SK-N-SH (cell line): ENCODE measurements at regions not wholly inside any gene's neighbourhood (a gene's known extent, or its start where the extent isn't known, plus 50 kb on each side); places are given as distances from the start of the nearest gene placed in this dataset.

Experiments
- CTCF ChIA-PET: fragments of 300-600, 350-600 bp; formaldehyde crosslinking; extraction: SDS; loops from one replicate; lab custom pipeline; 2021; lab: Yijun Ruan, JAX
- POLR2A ChIA-PET: fragments of 350-600 bp; sonication (Branson Sonifier 250); formaldehyde crosslinking; extraction: SDS; loops from one replicate; lab custom pipeline; 2020; ENCODE audit warnings: antibody characterized with exemption, inconsistent platforms; lab: Yijun Ruan, JAX
- DNase-seq: peaks from one replicate; pipeline ENCODE4 v3.0.0; 2012
- H2AFZ ChIP-seq: fragments of 200-600 bp; sonication (generic); 2 replicates; pipeline ENCODE4 v1.8.1; 2016; ENCODE audit warnings: antibody characterized with exemption, mild to moderate bottlenecking, low read depth
- H3F3A ChIP-seq: fragments of 200-600 bp; sonication (generic); replicated peaks from 2 replicates; pipeline ENCODE3; 2016; ENCODE audit warnings: antibody characterized with exemption, mild to moderate bottlenecking; ENCODE audit not compliant: insufficient read depth
- H3K27ac ChIP-seq, 2 experiments: fragments of 200-500 bp in 1 of 2; fragments of 200-600 bp in 1 of 2; sonication (Bioruptor generic) in 1 of 2; sonication (generic), shearing (Covaris generic) in 1 of 2; 2 replicates each; pipeline versions ENCODE4 v1.5.1 to v1.6.1; 2014 to 2016; ENCODE audit warnings: low read depth in 2 of 2, inconsistent platforms in 1 of 2, low read length in 1 of 2, mild to moderate bottlenecking in 1 of 2, mixed read lengths in 1 of 2
- H3K27me3 ChIP-seq: fragments of 200-600 bp; sonication (generic), shearing (Covaris generic); 2 replicates; pipeline ENCODE4 v1.6.1; 2016; ENCODE audit warnings: mixed run types; ENCODE audit not compliant: insufficient read depth
- H3K36me3 ChIP-seq, 2 experiments: fragments of 200-500 bp in 1 of 2; fragments of 200-600 bp in 1 of 2; sonication (Bioruptor generic) in 1 of 2; sonication (generic) in 1 of 2; replicated peaks in 1 of 2; 2 replicates each; pipeline versions ENCODE3 to v1.5.1; 2014 to 2016; ENCODE audit warnings: low read length in 1 of 2, mild to moderate bottlenecking in 1 of 2; ENCODE audit not compliant: insufficient read depth in 2 of 2, control insufficient read depth in 1 of 2
- H3K4me1 ChIP-seq, 2 experiments: fragments of 200-500 bp in 1 of 2; fragments of 200-600 bp in 1 of 2; sonication (Bioruptor generic) in 1 of 2; sonication (generic), shearing (Covaris generic) in 1 of 2; 2 replicates each; pipeline versions ENCODE4 v1.5.1 to v1.6.1; 2014 to 2016; ENCODE audit warnings: low read depth in 1 of 2, low read length in 1 of 2, mixed run types in 1 of 2; ENCODE audit not compliant: insufficient read depth in 2 of 2, control insufficient read depth in 1 of 2
- H3K4me2 ChIP-seq: fragments of 200-600 bp; sonication (generic), shearing (Covaris generic); 2 replicates; pipeline ENCODE4 v1.6.1; 2017; ENCODE audit warnings: mixed run types
- H3K4me3 ChIP-seq, 2 experiments: fragments of 200-500 bp in 1 of 2; fragments of 200-600 bp in 1 of 2; sonication (Bioruptor generic) in 1 of 2; sonication (generic), shearing (Covaris generic) in 1 of 2; 2 replicates each; pipeline versions ENCODE4 v1.5.1 to v1.8.1; 2014 to 2016; ENCODE audit warnings: low read depth in 2 of 2, inconsistent platforms in 1 of 2, low read length in 1 of 2, mild to moderate bottlenecking in 1 of 2, mixed read lengths in 1 of 2, moderate library complexity in 1 of 2
- H3K79me2 ChIP-seq: fragments of 200-600 bp; sonication (generic); 2 replicates; pipeline ENCODE4 v1.8.1; 2017; ENCODE audit warnings: mild to moderate bottlenecking; ENCODE audit not compliant: insufficient read depth
- H3K9ac ChIP-seq: fragments of 200-600 bp; sonication (generic); 2 replicates; pipeline ENCODE4 v1.6.1; 2017; ENCODE audit warnings: mixed run types
- H3K9me2 ChIP-seq: fragments of 200-600 bp; sonication (generic); 2 replicates; pipeline ENCODE4 v1.6.1; 2017; ENCODE audit warnings: mixed run types
- H3K9me3 ChIP-seq: fragments of 200-600 bp; sonication (generic); 2 replicates; pipeline ENCODE4 v1.6.1; 2017; ENCODE audit warnings: mixed run types, mild to moderate bottlenecking, moderate library complexity
- H4K20me1 ChIP-seq: fragments of 200-600 bp; sonication (generic); 2 replicates; pipeline ENCODE4 v1.6.1; 2017; ENCODE audit warnings: mild to moderate bottlenecking, mixed run types; ENCODE audit not compliant: insufficient read depth
- EP300 ChIP-seq, 2 experiments: IDR thresholded peaks; 2 replicates each; pipeline versions ENCODE4 v1.4.0 to v1.6.1; 2012; ENCODE audit warnings: borderline replicate concordance in 1 of 2, low read depth in 1 of 2, low read length in 1 of 2
- FOSL2 ChIP-seq: IDR thresholded peaks from 2 replicates; pipeline ENCODE4 v1.4.0; 2012; ENCODE audit warnings: low read depth, mild to moderate bottlenecking, moderate library complexity, borderline replicate concordance
- JUND ChIP-seq: IDR thresholded peaks from 2 replicates; pipeline ENCODE4 v1.4.0; 2012
- MXI1 ChIP-seq: IDR thresholded peaks from 2 replicates; pipeline ENCODE4 v1.6.1; 2012; ENCODE audit warnings: mild to moderate bottlenecking, low read depth, low read length, improper control_type of control experiment
- NFIC ChIP-seq: IDR thresholded peaks from 2 replicates; pipeline ENCODE4 v1.4.0; 2012; ENCODE audit warnings: borderline replicate concordance
- RAD21 ChIP-seq: IDR thresholded peaks from 2 replicates; pipeline ENCODE4 v1.6.1; 2012; ENCODE audit warnings: mild to moderate bottlenecking, low read length
- RXRA ChIP-seq: IDR thresholded peaks from 2 replicates; pipeline ENCODE4 v1.4.0; 2012; ENCODE audit warnings: low read depth, mild to moderate bottlenecking, borderline replicate concordance
- TEAD4 ChIP-seq: IDR thresholded peaks from 2 replicates; pipeline ENCODE4 v1.4.0; 2012; ENCODE audit warnings: mild to moderate bottlenecking, borderline replicate concordance; ENCODE audit not compliant: insufficient read depth
- WGBS: methylation state at CpG from one replicate; pipeline ENCODE4 v1.1.6; 2017; ENCODE audit warnings: low lambda C conversion rate; 5-methylcytosine and 5-hydroxymethylcytosine counted together
- TF ChIP-seq, protein P1 (sequence below): fragments of 200-600 bp; sonication (generic); IDR thresholded peaks from 2 replicates; pipeline ENCODE4 v1.6.1; 2017; ENCODE audit warnings: antibody characterized with exemption, mild to moderate bottlenecking, moderate library complexity
- TF ChIP-seq, protein P2 (sequence below): IDR thresholded peaks from 2 replicates; pipeline ENCODE4; 2012

DNA sequence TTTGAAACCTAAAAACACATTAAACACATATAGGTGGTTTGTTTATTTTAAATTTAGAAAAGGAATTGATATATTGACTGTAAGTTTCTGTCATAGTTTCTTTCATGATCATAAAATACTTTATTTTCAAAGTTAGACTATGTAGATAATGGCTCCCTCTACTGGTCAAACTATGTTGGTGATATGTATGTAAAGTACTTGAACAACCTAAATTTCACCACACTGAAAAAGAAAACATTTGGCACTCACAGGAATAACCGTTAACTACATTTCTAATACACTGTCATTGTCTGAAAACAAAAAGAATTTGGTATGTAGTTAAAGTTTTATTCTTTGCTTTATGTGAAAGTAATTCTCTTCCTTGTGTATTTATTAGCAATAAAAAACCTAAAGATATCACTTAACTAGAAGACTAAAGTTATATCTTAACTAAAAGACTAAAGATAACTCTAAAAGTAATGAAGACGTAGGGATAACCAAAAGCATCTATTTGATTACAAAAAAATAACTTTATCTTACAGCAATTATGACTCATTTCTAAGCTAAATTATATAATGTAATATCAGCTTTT, 427.5 kb downstream of the VGLL3 start:
- DNase-seq, result peak; percentile 16
- H3K79me2 ChIP-seq, result no peaks in the 10 kb centered on the region
- H3K27me3 ChIP-seq, result no peaks in the 10 kb centered on the region
- no peaks in the 10 kb centered on the region for H3K9me3 ChIP-seq
- H3K4me2 ChIP-seq, result no peak overlapping the region
- no peak overlapping the region for H3K9ac ChIP-seq
- H3K9me2 ChIP-seq, result no peaks in the 10 kb centered on the region
- no peak for TF ChIP-seq EP300 (IDR thresholded peaks at IDR 0.05; ENCODE audit: borderline replicate concordance in 1 of 2, low read depth in 1 of 2, low read length in 1 of 2)
- no peak for TF ChIP-seq RXRA
- peak; percentile 56 for TF ChIP-seq RAD21
- TF ChIP-seq FOSL2, result no peak
- TF ChIP-seq, protein P1, sequence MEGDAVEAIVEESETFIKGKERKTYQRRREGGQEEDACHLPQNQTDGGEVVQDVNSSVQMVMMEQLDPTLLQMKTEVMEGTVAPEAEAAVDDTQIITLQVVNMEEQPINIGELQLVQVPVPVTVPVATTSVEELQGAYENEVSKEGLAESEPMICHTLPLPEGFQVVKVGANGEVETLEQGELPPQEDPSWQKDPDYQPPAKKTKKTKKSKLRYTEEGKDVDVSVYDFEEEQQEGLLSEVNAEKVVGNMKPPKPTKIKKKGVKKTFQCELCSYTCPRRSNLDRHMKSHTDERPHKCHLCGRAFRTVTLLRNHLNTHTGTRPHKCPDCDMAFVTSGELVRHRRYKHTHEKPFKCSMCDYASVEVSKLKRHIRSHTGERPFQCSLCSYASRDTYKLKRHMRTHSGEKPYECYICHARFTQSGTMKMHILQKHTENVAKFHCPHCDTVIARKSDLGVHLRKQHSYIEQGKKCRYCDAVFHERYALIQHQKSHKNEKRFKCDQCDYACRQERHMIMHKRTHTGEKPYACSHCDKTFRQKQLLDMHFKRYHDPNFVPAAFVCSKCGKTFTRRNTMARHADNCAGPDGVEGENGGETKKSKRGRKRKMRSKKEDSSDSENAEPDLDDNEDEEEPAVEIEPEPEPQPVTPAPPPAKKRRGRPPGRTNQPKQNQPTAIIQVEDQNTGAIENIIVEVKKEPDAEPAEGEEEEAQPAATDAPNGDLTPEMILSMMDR, result peak; percentile 88
- H4K20me1 ChIP-seq, result no peaks in the 10 kb centered on the region
- peak overlapping the region in 1 of 2 experiments; percentile 16; a peak in 1 of 4 replicates for H3K4me3 ChIP-seq
- WGBS, result 1% methylated on average over 2 of the region's 2 CpGs
- ChIA-PET POLR2A (no interaction called here), CTCF (interaction anchor here (0.7 to 1.6 kb wide), 10 partner anchors 8 to 1201 kb away, joined by 3 to 5 read pairs (median 4); no protein-coding TSS in a partner anchor)
- no peaks in the 10 kb centered on the region for H3K36me3 ChIP-seq
- H3K27ac ChIP-seq, result no peak overlapping the region
- H2AFZ ChIP-seq, result no peak overlapping the region
- no peaks in the 10 kb centered on the region for H3F3A ChIP-seq
- no peaks in the 10 kb centered on the region for H3K4me1 ChIP-seq

DNA sequence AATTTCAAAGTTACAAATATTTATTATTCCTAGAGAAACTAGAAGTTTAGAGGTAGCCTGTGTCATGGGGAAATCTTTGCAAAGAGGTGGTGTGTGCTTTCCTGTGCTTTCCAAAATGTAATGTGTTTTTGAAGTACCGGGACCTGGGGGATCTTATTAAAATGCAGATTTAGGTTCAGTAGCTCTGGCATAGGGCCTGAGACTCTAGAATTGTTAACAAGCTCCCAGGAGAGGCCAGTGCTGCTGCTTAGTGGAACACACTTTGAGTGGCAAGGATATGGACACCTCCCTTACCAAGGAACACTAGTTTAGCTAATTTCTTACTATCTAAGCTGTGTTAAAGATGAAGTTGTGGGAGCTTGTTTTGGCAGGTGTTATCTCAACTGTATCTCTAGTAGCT, 428.9 kb downstream of the VGLL3 start:
- WGBS, result 0% methylated on average over 1 of the region's 1 CpG
- TF ChIP-seq, protein P2, sequence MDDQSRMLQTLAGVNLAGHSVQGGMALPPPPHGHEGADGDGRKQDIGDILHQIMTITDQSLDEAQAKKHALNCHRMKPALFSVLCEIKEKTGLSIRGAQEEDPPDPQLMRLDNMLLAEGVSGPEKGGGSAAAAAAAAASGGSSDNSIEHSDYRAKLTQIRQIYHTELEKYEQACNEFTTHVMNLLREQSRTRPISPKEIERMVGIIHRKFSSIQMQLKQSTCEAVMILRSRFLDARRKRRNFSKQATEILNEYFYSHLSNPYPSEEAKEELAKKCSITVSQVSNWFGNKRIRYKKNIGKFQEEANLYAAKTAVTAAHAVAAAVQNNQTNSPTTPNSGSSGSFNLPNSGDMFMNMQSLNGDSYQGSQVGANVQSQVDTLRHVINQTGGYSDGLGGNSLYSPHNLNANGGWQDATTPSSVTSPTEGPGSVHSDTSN, result no peak
- no peak for TF ChIP-seq JUND
- no peak for TF ChIP-seq FOSL2
- no peak for TF ChIP-seq NFIC
- TF ChIP-seq, protein P1, result no peak
- no peak for TF ChIP-seq MXI1
- TF ChIP-seq TEAD4, result no peak
- Histone ChIP-seq H3K4me2 (no peak overlapping the region), H3K4me1 (no peaks in the 10 kb centered on the region), H3K27ac (no peak overlapping the region), H3K9ac (no peak overlapping the region), H3K79me2 (no peaks in the 10 kb centered on the region), H3K4me3 (no peak overlapping the region), H3K9me2 (no peaks in the 10 kb centered on the region), H3K9me3 (no peaks in the 10 kb centered on the region), H2AFZ (no peak overlapping the region), H4K20me1 (no peaks in the 10 kb centered on the region), H3K36me3 (no peaks in the 10 kb centered on the region), H3F3A (no peaks in the 10 kb centered on the region), H3K27me3 (no peaks in the 10 kb centered on the region)
- ChIA-PET CTCF (interaction anchor here (0.7 to 1.6 kb wide), 4 partner anchors 9 to 742 kb away, joined by 4 to 5 read pairs (median 4); no protein-coding TSS in a partner anchor), POLR2A (no interaction called here)
- no peak for DNase-seq
